PC-9 (cell line): ENCODE measurements at regions not wholly inside any gene's neighbourhood (a gene's known extent, or its start where the extent isn't known, plus 50 kb on each side); places are given as distances from the start of the nearest gene placed in this dataset.

Source experiments
- BruUV-seq: library from RNA; stranded (reverse); fragments of 400-500 nt; replicated peaks from 2 replicates; lab custom pipeline; 2021; lab: Mats Ljungman, UMichigan
- CTCF ChIA-PET: fragments of 300-600 bp; sonication (Branson Sonifier 250); formaldehyde crosslinking; loops from one replicate; lab custom pipeline; 2022; ENCODE audit warnings: antibody characterized with exemption; lab: Charles Lee
- POLR2A ChIA-PET: fragments of 300-600 bp; sonication (Branson Sonifier 250); formaldehyde crosslinking; loops from one replicate; lab custom pipeline; 2022; ENCODE audit warnings: antibody characterized with exemption; ENCODE audit not compliant: unreplicated experiment; lab: Charles Lee
- DNase-seq, 2 experiments: peaks; one replicate each; pipeline versions ENCODE4 v3.0.0 to v3.0.0-alpha.2; 2015 to 2022; ENCODE audit warnings: mixed read lengths in 1 of 2
- H2AFZ ChIP-seq: fragments of 200-600 bp; sonication (generic); 2 replicates; pipeline ENCODE4 v1.8.1; 2017; ENCODE audit warnings: antibody characterized with exemption
- H3F3A ChIP-seq: fragments of 200-600 bp; sonication (generic); 2 replicates; pipeline ENCODE4 v1.8.1; 2017; ENCODE audit warnings: antibody characterized with exemption, mild to moderate bottlenecking, low read depth; ENCODE audit not compliant: insufficient read depth
- H3K27ac ChIP-seq: fragments of 200-600 bp; sonication (generic); 2 replicates; pipeline ENCODE4 v1.6.1; 2016; ENCODE audit warnings: mixed run types
- H3K27me3 ChIP-seq: fragments of 200-600 bp; sonication (generic); 2 replicates; pipeline ENCODE4 v1.6.1; 2016; ENCODE audit warnings: low read depth, mixed run types; ENCODE audit not compliant: insufficient read depth
- H3K36me3 ChIP-seq: fragments of 200-600 bp; sonication (generic); 2 replicates; pipeline ENCODE4 v1.6.1; 2016; ENCODE audit warnings: low read depth, mixed run types
- H3K4me1 ChIP-seq: fragments of 200-600 bp; sonication (generic); replicated peaks from 2 replicates; pipeline ENCODE4 v1.6.1; 2016; ENCODE audit warnings: mixed run types; ENCODE audit not compliant: insufficient read depth
- H3K4me2 ChIP-seq: fragments of 200-600 bp; sonication (generic); 2 replicates; pipeline ENCODE4 v1.6.1; 2017; ENCODE audit warnings: mixed run types
- H3K4me3 ChIP-seq: fragments of 200-600 bp; sonication (generic); 2 replicates; pipeline ENCODE4 v1.6.1; 2016; ENCODE audit warnings: mixed run types
- H3K79me2 ChIP-seq: fragments of 200-600 bp; sonication (generic); 2 replicates; pipeline ENCODE4 v1.6.1; 2017; ENCODE audit warnings: low read depth, mixed run types
- H3K9me2 ChIP-seq: fragments of 200-600 bp; sonication (generic); 2 replicates; pipeline ENCODE4 v1.8.1; 2017; ENCODE audit warnings: mild to moderate bottlenecking; ENCODE audit not compliant: insufficient read depth
- H3K9me3 ChIP-seq: fragments of 200-600 bp; sonication (generic); 2 replicates; pipeline ENCODE4 v1.8.1; 2016; ENCODE audit warnings: low read depth; ENCODE audit not compliant: insufficient read depth
- H4K20me1 ChIP-seq: fragments of 200-600 bp; sonication (generic); 2 replicates; pipeline ENCODE4 v1.8.1; 2017; ENCODE audit not compliant: insufficient read depth
- CTCF ChIP-seq: fragments of 200-600 bp; sonication (generic); conservative IDR thresholded peaks from 2 replicates; pipeline ENCODE4 v1.6.1; 2017; ENCODE audit warnings: mixed run types, antibody characterized with exemption, mild to moderate bottlenecking, moderate library complexity
- EZH2 ChIP-seq: fragments of 200-600 bp; sonication (generic); IDR thresholded peaks from 2 replicates; pipeline ENCODE4 v1.8.0; 2017; ENCODE audit warnings: antibody characterized with exemption, low read depth
- intact Hi-C: fragments of 100-400 bp; cut with micrococcal nuclease; formaldehyde crosslinking; loops from one replicate; pipeline ENCODE4 v1.10.0; 2022; ENCODE audit not compliant: unreplicated experiment

- intact Hi-C loops = no loop called here
- no peaks in the 10 kb centered on the region for H3K4me1 ChIP-seq
- no peaks in the 10 kb centered on the region for H3K27me3 ChIP-seq
- H3K27ac ChIP-seq = no peak overlapping the region
- no peak overlapping the region for H2AFZ ChIP-seq
- no peak for TF ChIP-seq EZH2
- no peak for TF ChIP-seq CTCF
- H3K36me3 ChIP-seq = no peaks in the 10 kb centered on the region
- no peak overlapping the region for H3K4me2 ChIP-seq
- BruUV-seq = no TSS peak
- no peak overlapping the region for H3K4me3 ChIP-seq
- DNase-seq = no peak
- H3K9me3 ChIP-seq = no peaks in the 10 kb centered on the region
- POLR2A ChIA-PET = no interaction called here
- no peaks in the 10 kb centered on the region for H3K9me2 ChIP-seq
- H3F3A ChIP-seq = no peaks in the 10 kb centered on the region
- no peaks in the 10 kb centered on the region for H4K20me1 ChIP-seq
- CTCF ChIA-PET = no interaction called here
- H3K79me2 ChIP-seq = no peaks in the 10 kb centered on the region
These were observed 673.9 kb upstream of the NR2F2 start for GRCh38 chr15:95656595-95656994.

- no peak overlapping the region for H2AFZ ChIP-seq
- no peak for TF ChIP-seq CTCF
- TF ChIP-seq EZH2 = no peak
- no peaks in the 10 kb centered on the region for H3K79me2 ChIP-seq
- ChIA-PET CTCF (no interaction called here), POLR2A (no interaction called here)
- intact Hi-C loops = no loop called here
- no peaks in the 10 kb centered on the region for H3F3A ChIP-seq
- H3K4me3 ChIP-seq = no peak overlapping the region
- no peaks in the 10 kb centered on the region for H3K9me3 ChIP-seq
- no peak overlapping the region for H3K27ac ChIP-seq
- no peak overlapping the region for H3K4me2 ChIP-seq
- H3K27me3 ChIP-seq = no peaks in the 10 kb centered on the region
- H3K4me1 ChIP-seq = no peaks in the 10 kb centered on the region
- H4K20me1 ChIP-seq = no peaks in the 10 kb centered on the region
- BruUV-seq = no TSS peak
- H3K9me2 ChIP-seq = no peaks in the 10 kb centered on the region
- no peak for DNase-seq
- H3K36me3 ChIP-seq = no peaks in the 10 kb centered on the region
These were observed 671.7 kb upstream of the NR2F2 start for GRCh38 chr15:95658799-95659198.

- Histone ChIP-seq H3K9me3 (no peaks in the 10 kb centered on the region), H2AFZ (no peak overlapping the region), H3F3A (no peaks in the 10 kb centered on the region), H3K36me3 (no peaks in the 10 kb centered on the region), H3K27me3 (no peaks in the 10 kb centered on the region), H3K79me2 (no peaks in the 10 kb centered on the region), H3K27ac (no peak overlapping the region), H3K4me3 (no peak overlapping the region), H3K4me2 (no peak overlapping the region), H3K4me1 (no peaks in the 10 kb centered on the region), H4K20me1 (no peaks in the 10 kb centered on the region), H3K9me2 (no peaks in the 10 kb centered on the region)
- CTCF ChIA-PET = no interaction called here
- intact Hi-C loops = no loop called here
- no peak for DNase-seq
- TF ChIP-seq EZH2 (no peak), CTCF (no peak)
- POLR2A ChIA-PET = no interaction called here
- BruUV-seq = no TSS peak
These were observed 670.8 kb upstream of the NR2F2 start for GRCh38 chr15:95659656-95660055.
